ENCODE measurements at regions not wholly inside any gene's neighbourhood (a gene's known extent, or its start where the extent isn't known, plus 50 kb on each side); places are given as distances from the start of the nearest gene placed in this dataset.
A peak's percentile ranks its signal among the peaks of the same experiment; 100 is the strongest.

GRCh38 chr3:151578495-151578894, 117.6 kb upstream of the IGSF10 start:
- Histone ChIP-seq H3K27ac (no peak overlapping the region), H3K36me3 (ENCODE audit: low read depth) (no peaks in the 10 kb centered on the region), H3K27me3 (replicated peaks; ENCODE audit: insufficient read depth) (no peaks in the 10 kb centered on the region), H4K20me1 (ENCODE audit: insufficient read depth) (no peaks in the 10 kb centered on the region), H3K9me2 (ENCODE audit: insufficient read depth) (no peaks in the 10 kb centered on the region), H3F3A (ENCODE audit: insufficient read depth) (peaks cover 23% of the 10 kb centered on the region), H2AFZ (no peak overlapping the region), H3K4me2 (ENCODE audit: unreplicated experiment) (no peak overlapping the region), H3K4me1 (ENCODE audit: insufficient read depth) (peaks cover 22% of the 10 kb centered on the region), H3K4me3 (no peak overlapping the region), H3K9ac (no peak overlapping the region), H3K79me2 (ENCODE audit: insufficient read depth) (no peaks in the 10 kb centered on the region), H3K9me3 (ENCODE audit: low read depth) (no peaks in the 10 kb centered on the region)
- 91 to 94% methylated on average over 1 of the region's 1 CpG for WGBS, 2 experiments (ENCODE audit: low coverage in 1 of 2, low lambda C conversion rate in 2 of 2, missing lambda C conversion rate in 2 of 2)
- no peak for TF ChIP-seq EZH2 (IDR thresholded peaks at IDR 0.05; ENCODE audit: insufficient read depth, poor library complexity, severe bottlenecking)
- no peak for TF ChIP-seq EZH2phosphoT487 (IDR thresholded peaks at IDR 0.05; ENCODE audit: insufficient read depth, low read depth)
- DNase-seq: no peak
- in situ Hi-C loops (cut with MboI): no loop called here

GRCh38 chr3:151576511-151577137, 115.8 kb upstream of the IGSF10 start:
- in situ Hi-C loops (cut with MboI): no loop called here
- no peak for TF ChIP-seq EZH2phosphoT487 (IDR thresholded peaks at IDR 0.05; ENCODE audit: insufficient read depth, low read depth)
- no peak for TF ChIP-seq EZH2 (IDR thresholded peaks at IDR 0.05; ENCODE audit: insufficient read depth, poor library complexity, severe bottlenecking)
- Histone ChIP-seq H3K9me2 (ENCODE audit: insufficient read depth) (no peaks in the 10 kb centered on the region), H3F3A (ENCODE audit: insufficient read depth) (peaks cover 23% of the 10 kb centered on the region), H3K4me3 (no peak overlapping the region), H3K79me2 (ENCODE audit: insufficient read depth) (no peaks in the 10 kb centered on the region), H3K36me3 (ENCODE audit: low read depth) (no peaks in the 10 kb centered on the region), H3K4me1 (ENCODE audit: insufficient read depth) (peaks cover 21% of the 10 kb centered on the region), H4K20me1 (ENCODE audit: insufficient read depth) (no peaks in the 10 kb centered on the region), H3K9ac (no peak overlapping the region), H3K27ac (no peak overlapping the region), H3K4me2 (ENCODE audit: unreplicated experiment) (no peak overlapping the region), H3K9me3 (ENCODE audit: low read depth) (no peaks in the 10 kb centered on the region), H3K27me3 (replicated peaks; ENCODE audit: insufficient read depth) (no peaks in the 10 kb centered on the region), H2AFZ (no peak overlapping the region)
- 79 to 84% methylated on average over 7 of the region's 7 CpGs for WGBS, 2 experiments (ENCODE audit: low coverage in 1 of 2, low lambda C conversion rate in 2 of 2, missing lambda C conversion rate in 2 of 2)
- DNase-seq: no peak

GRCh38 chr3:151568184-151568583, 107.3 kb upstream of the IGSF10 start:
- DNase-seq: peak; percentile 43
- no peak overlapping the region for H3K4me2 ChIP-seq (ENCODE audit: unreplicated experiment)
- WGBS, 2 experiments (ENCODE audit: low coverage in 1 of 2, low lambda C conversion rate in 2 of 2, missing lambda C conversion rate in 2 of 2): 15 to 16% methylated on average over 4 of the region's 4 CpGs
- no peaks in the 10 kb centered on the region for H3K9me3 ChIP-seq (ENCODE audit: low read depth)
- no peaks in the 10 kb centered on the region for H3F3A ChIP-seq (ENCODE audit: insufficient read depth)
- in situ Hi-C loops (cut with MboI): no loop called here
- H3K79me2 ChIP-seq (ENCODE audit: insufficient read depth): no peaks in the 10 kb centered on the region
- 0 out of 2 replicates have a peak overlapping the region, but pooled peaks have one; percentile 7 for H3K9ac ChIP-seq
- no peaks in the 10 kb centered on the region for H3K9me2 ChIP-seq (ENCODE audit: insufficient read depth)
- TF ChIP-seq EZH2 (IDR thresholded peaks at IDR 0.05; ENCODE audit: insufficient read depth, poor library complexity, severe bottlenecking): no peak
- TF ChIP-seq EZH2phosphoT487 (IDR thresholded peaks at IDR 0.05; ENCODE audit: insufficient read depth, low read depth): no peak
- no peaks in the 10 kb centered on the region for H4K20me1 ChIP-seq (ENCODE audit: insufficient read depth)
- no peak overlapping the region for H2AFZ ChIP-seq
- H3K36me3 ChIP-seq (ENCODE audit: low read depth): no peaks in the 10 kb centered on the region
- no peak overlapping the region for H3K4me3 ChIP-seq
- H3K27ac ChIP-seq: no peak overlapping the region
- no peaks in the 10 kb centered on the region for H3K27me3 ChIP-seq (replicated peaks; ENCODE audit: insufficient read depth)
- H3K4me1 ChIP-seq (ENCODE audit: insufficient read depth): no peaks in the 10 kb centered on the region

GRCh38 chr3:151567477-151567876, 106.6 kb upstream of the IGSF10 start:
- H3K9ac ChIP-seq: no peak overlapping the region
- H3K4me3 ChIP-seq: no peak overlapping the region
- no peak for DNase-seq
- no peaks in the 10 kb centered on the region for H3K9me3 ChIP-seq (ENCODE audit: low read depth)
- H3K36me3 ChIP-seq (ENCODE audit: low read depth): no peaks in the 10 kb centered on the region
- no peak overlapping the region for H3K4me2 ChIP-seq (ENCODE audit: unreplicated experiment)
- in situ Hi-C loops (cut with MboI): no loop called here
- no peaks in the 10 kb centered on the region for H3K9me2 ChIP-seq (ENCODE audit: insufficient read depth)
- no peaks in the 10 kb centered on the region for H3K27me3 ChIP-seq (replicated peaks; ENCODE audit: insufficient read depth)
- H3K4me1 ChIP-seq (ENCODE audit: insufficient read depth): no peaks in the 10 kb centered on the region
- H3K79me2 ChIP-seq (ENCODE audit: insufficient read depth): no peaks in the 10 kb centered on the region
- TF ChIP-seq EZH2 (IDR thresholded peaks at IDR 0.05; ENCODE audit: insufficient read depth, poor library complexity, severe bottlenecking): no peak
- no peak for TF ChIP-seq EZH2phosphoT487 (IDR thresholded peaks at IDR 0.05; ENCODE audit: insufficient read depth, low read depth)
- no peak overlapping the region for H2AFZ ChIP-seq
- 67 to 73% methylated on average over 2 of the region's 2 CpGs for WGBS, 2 experiments (ENCODE audit: low coverage in 1 of 2, low lambda C conversion rate in 2 of 2, missing lambda C conversion rate in 2 of 2)
- no peaks in the 10 kb centered on the region for H4K20me1 ChIP-seq (ENCODE audit: insufficient read depth)
- no peaks in the 10 kb centered on the region for H3F3A ChIP-seq (ENCODE audit: insufficient read depth)
- H3K27ac ChIP-seq: no peak overlapping the region
